Astrocyte (in vitro differentiated cells and primary cell): ENCODE measurements at regions not wholly inside any gene's neighbourhood (a gene's known extent, or its start where the extent isn't known, plus 50 kb on each side); places are given as distances from the start of the nearest gene placed in this dataset.

Source experiments
- CTCF ChIP-seq: IDR thresholded peaks from 2 replicates; pipeline ENCODE4 v1.5.1; 2011; ENCODE audit warnings: low read depth, mild to moderate bottlenecking, inconsistent platforms, low read length, moderate library complexity; ENCODE audit not compliant: insufficient read depth
- EZH2 ChIP-seq: IDR thresholded peaks from 2 replicates; pipeline ENCODE4 v1.6.1; 2012; ENCODE audit warnings: mild to moderate bottlenecking, low read length, inconsistent platforms; ENCODE audit not compliant: insufficient read depth

GRCh38 chr5:54656261-54656728 lies 138.7 kb downstream of the SNX18 start:
- TF ChIP-seq CTCF (no peak), EZH2 (no peak)
